ENCODE measurements at regions not wholly inside any gene's neighbourhood (a gene's known extent, or its start where the extent isn't known, plus 50 kb on each side); places are given as distances from the start of the nearest gene placed in this dataset.

GRCh38 chr2:42974721-42975717 lies 182.6 kb upstream of the HAAO start:
- Histone ChIP-seq H3K4me2 (ENCODE audit: insufficient read depth, low read length, poor library complexity, severe bottlenecking) (peak overlapping the region; percentile 29), H2BK12ac (ENCODE audit: low read length) (peak overlapping the region; percentile 18), H3K4ac (ENCODE audit: low read length) (no peak overlapping the region), H3K18ac (ENCODE audit: low read length) (peak overlapping the region; percentile 20), H3K4me1 (ENCODE audit: control insufficient read depth in 2 of 2, insufficient read depth in 1 of 2, low read depth in 1 of 2, low read length in 2 of 2) (peaks cover 3 to 15% of the 10 kb centered on the region in 2 donors), H2AFZ (ENCODE audit: low read length) (peak overlapping the region; percentile 96), H3K36me3 (replicated peaks in 1 of 2; ENCODE audit: control insufficient read depth in 2 of 2, insufficient read depth in 2 of 2, low read length in 2 of 2) (no peaks in the 10 kb centered on the region), H3K9ac (ENCODE audit: low read depth, low read length, poor library complexity) (peak overlapping the region; percentile 32), H4K8ac (ENCODE audit: low read depth, low read length) (no peak overlapping the region), H3K9me3 (replicated peaks in 1 of 2; ENCODE audit: control insufficient read depth in 2 of 2, insufficient read depth in 1 of 2, low read depth in 1 of 2, low read length in 2 of 2) (peaks cover 2 to 3% of the 10 kb centered on the region in 2 donors), H3K27ac (replicated peaks; ENCODE audit: low read length) (no peak overlapping the region), H3K27me3 (ENCODE audit: control insufficient read depth in 3 of 3, insufficient read depth in 3 of 3, low read depth in 1 of 3, low read length in 3 of 3) (no peaks in the 10 kb centered on the region), H2AK5ac (ENCODE audit: low read depth, low read length) (peak overlapping the region; percentile 20), H2BK5ac (ENCODE audit: low read length) (peak overlapping the region; percentile 4), H2BK15ac (ENCODE audit: low read length) (peak overlapping the region; percentile 46), H3K79me1 (ENCODE audit: low read depth, low read length) (no peaks in the 10 kb centered on the region), H4K91ac (ENCODE audit: low read depth, low read length, poor library complexity) (peak overlapping the region; percentile 3), H3K23ac (ENCODE audit: low read depth, low read length, poor library complexity) (peak overlapping the region; percentile 4), H3K4me3 (ENCODE audit: low read length in 2 of 2) (peak overlapping the region in 1 of 2 donors; percentile 11), H3K14ac (ENCODE audit: low read length) (peak overlapping the region; percentile 41), H2BK120ac (ENCODE audit: low read depth, low read length) (peak overlapping the region; percentile 48)
- no CpG with 5 or more reads among the region's 40 CpGs for WGBS, 2 donors (ENCODE audit: extremely low coverage in 2 of 2, insufficient read length in 2 of 2, insufficient replicate concordance in 1 of 2)
- DNase-seq (ENCODE audit: low spot score), result peak; percentile 73

GRCh38 chr2:42974169-42974720 lies 181.9 kb upstream of the HAAO start:
- Histone ChIP-seq H3K27ac (replicated peaks; ENCODE audit: low read length) (no peak overlapping the region), H3K79me1 (ENCODE audit: low read depth, low read length) (no peaks in the 10 kb centered on the region)

GRCh38 chr2:42973726-42974125 lies 181.3 kb upstream of the HAAO start:
- Histone ChIP-seq H2BK120ac (ENCODE audit: low read depth, low read length) (peak overlapping the region; percentile 39), H4K91ac (ENCODE audit: low read depth, low read length, poor library complexity) (no peak overlapping the region), H3K4me3 (ENCODE audit: low read length in 2 of 2) (no peak overlapping the region), H3K27me3 (ENCODE audit: control insufficient read depth in 3 of 3, insufficient read depth in 3 of 3, low read depth in 1 of 3, low read length in 3 of 3) (no peaks in the 10 kb centered on the region), H3K23ac (ENCODE audit: low read depth, low read length, poor library complexity) (no peak overlapping the region), H3K36me3 (replicated peaks in 1 of 2; ENCODE audit: control insufficient read depth in 2 of 2, insufficient read depth in 2 of 2, low read length in 2 of 2) (no peaks in the 10 kb centered on the region), H3K9ac (ENCODE audit: low read depth, low read length, poor library complexity) (no peak overlapping the region), H2BK12ac (ENCODE audit: low read length) (peak overlapping the region; percentile 16), H3K79me1 (ENCODE audit: low read depth, low read length) (no peaks in the 10 kb centered on the region), H2AFZ (ENCODE audit: low read length) (no peak overlapping the region), H2AK5ac (ENCODE audit: low read depth, low read length) (peak overlapping the region; percentile 61), H3K18ac (ENCODE audit: low read length) (peak overlapping the region; percentile 33), H3K27ac (replicated peaks; ENCODE audit: low read length) (no peak overlapping the region), H3K9me3 (replicated peaks in 1 of 2; ENCODE audit: control insufficient read depth in 2 of 2, insufficient read depth in 1 of 2, low read depth in 1 of 2, low read length in 2 of 2) (peaks cover 2 to 3% of the 10 kb centered on the region in 2 donors), H3K14ac (ENCODE audit: low read length) (no peak overlapping the region), H3K4ac (ENCODE audit: low read length) (no peak overlapping the region), H2BK15ac (ENCODE audit: low read length) (peak overlapping the region; percentile 50), H3K4me1 (ENCODE audit: control insufficient read depth in 2 of 2, insufficient read depth in 1 of 2, low read depth in 1 of 2, low read length in 2 of 2) (peaks cover 3 to 6% of the 10 kb centered on the region in 2 donors), H4K8ac (ENCODE audit: low read depth, low read length) (no peak overlapping the region), H3K4me2 (ENCODE audit: insufficient read depth, low read length, poor library complexity, severe bottlenecking) (no peak overlapping the region), H2BK5ac (ENCODE audit: low read length) (peak overlapping the region; percentile 16)
- WGBS, 2 donors (ENCODE audit: extremely low coverage in 2 of 2, insufficient read length in 2 of 2, insufficient replicate concordance in 1 of 2), result no CpG with 5 or more reads among the region's 3 CpGs
- DNase-seq (ENCODE audit: low spot score), result no peak

More at GRCh38 chr2:42974169-42974720, 181.9 kb upstream of the HAAO start:
- Histone ChIP-seq H2BK15ac (ENCODE audit: low read length) (peak overlapping the region; percentile 50), H2AFZ (ENCODE audit: low read length) (peak overlapping the region; percentile 96), H3K27me3 (ENCODE audit: control insufficient read depth in 3 of 3, insufficient read depth in 3 of 3, low read depth in 1 of 3, low read length in 3 of 3) (no peaks in the 10 kb centered on the region), H4K91ac (ENCODE audit: low read depth, low read length, poor library complexity) (no peak overlapping the region), H2BK120ac (ENCODE audit: low read depth, low read length) (peak overlapping the region; percentile 39), H3K14ac (ENCODE audit: low read length) (no peak overlapping the region), H2AK5ac (ENCODE audit: low read depth, low read length) (peak overlapping the region; percentile 61), H3K23ac (ENCODE audit: low read depth, low read length, poor library complexity) (no peak overlapping the region), H3K4me3 (ENCODE audit: low read length in 2 of 2) (no peak overlapping the region), H3K9me3 (replicated peaks in 1 of 2; ENCODE audit: control insufficient read depth in 2 of 2, insufficient read depth in 1 of 2, low read depth in 1 of 2, low read length in 2 of 2) (peaks cover 2 to 3% of the 10 kb centered on the region in 2 donors), H3K36me3 (replicated peaks in 1 of 2; ENCODE audit: control insufficient read depth in 2 of 2, insufficient read depth in 2 of 2, low read length in 2 of 2) (no peaks in the 10 kb centered on the region), H3K4me1 (ENCODE audit: control insufficient read depth in 2 of 2, insufficient read depth in 1 of 2, low read depth in 1 of 2, low read length in 2 of 2) (peaks cover 3 to 9% of the 10 kb centered on the region in 2 donors), H3K18ac (ENCODE audit: low read length) (no peak overlapping the region), H2BK5ac (ENCODE audit: low read length) (peak overlapping the region; percentile 16), H3K4me2 (ENCODE audit: insufficient read depth, low read length, poor library complexity, severe bottlenecking) (no peak overlapping the region), H3K9ac (ENCODE audit: low read depth, low read length, poor library complexity) (no peak overlapping the region), H2BK12ac (ENCODE audit: low read length) (peak overlapping the region; percentile 16), H4K8ac (ENCODE audit: low read depth, low read length) (no peak overlapping the region), H3K4ac (ENCODE audit: low read length) (no peak overlapping the region)
- WGBS, 2 donors (ENCODE audit: extremely low coverage in 2 of 2, insufficient read length in 2 of 2, insufficient replicate concordance in 1 of 2), result no CpG with 5 or more reads among the region's 2 CpGs
- DNase-seq (ENCODE audit: low spot score), result no peak

Measured in neuronal stem cell (in vitro differentiated cells).